Frontal cortex (tissue), 3 donors: ENCODE measurements at regions not wholly inside any gene's neighbourhood (a gene's known extent, or its start where the extent isn't known, plus 50 kb on each side); places are given as distances from the start of the nearest gene placed in this dataset.
"Not testable (repeated sequence)": the region's sequence is repeated elsewhere in the genome, so short reads cannot be mapped to it uniquely, and the experiment has no call there.

Experiments
- DNase-seq, 2 donors: peaks; one replicate each; pipeline ENCODE4 v3.0.0; 2012; ENCODE audit warnings: low spot score in 2 of 2
- FAIRE-seq: peaks from 2 replicates; lab custom pipeline; 2012; peaks lifted over from hg19 to GRCh38; lab: Jason Lieb, UNC
- donor health status: control.
- donor health status: control.
- donor health status: control.

- DNase-seq, result no peak
- peak; percentile 33 for FAIRE-seq
These were observed 487.4 kb upstream of the IRAK1BP1 start for GRCh38 chr6:78379982-78380381.

- no peak for DNase-seq
- FAIRE-seq, result no peak
These were observed 486.8 kb upstream of the IRAK1BP1 start for GRCh38 chr6:78380541-78380940.

- DNase-seq (no peak), FAIRE-seq (no peak)
These were observed 483.4 kb upstream of the IRAK1BP1 start for GRCh38 chr6:78383968-78384367.

- not testable (repeated sequence) for DNase-seq, FAIRE-seq
These were observed 480.5 kb upstream of the IRAK1BP1 start for GRCh38 chr6:78386854-78387253.

GRCh38 chr6:78390066-78390465, 477.3 kb upstream of the IRAK1BP1 start:
- no peak for DNase-seq
- FAIRE-seq, result no peak

- FAIRE-seq, result no peak
- DNase-seq, result no peak
These were observed 469.9 kb upstream of the IRAK1BP1 start for GRCh38 chr6:78397499-78397898.

GRCh38 chr6:78398292-78398691, 469.1 kb upstream of the IRAK1BP1 start:
- no peak for DNase-seq
- no peak for FAIRE-seq

- DNase-seq, result no peak
- FAIRE-seq, result no peak
These were observed 467.3 kb upstream of the IRAK1BP1 start for GRCh38 chr6:78400076-78400475.

- no peak for FAIRE-seq
These were observed 440.0 kb upstream of the IRAK1BP1 start for GRCh38 chr6:78427386-78427785.

DNA sequence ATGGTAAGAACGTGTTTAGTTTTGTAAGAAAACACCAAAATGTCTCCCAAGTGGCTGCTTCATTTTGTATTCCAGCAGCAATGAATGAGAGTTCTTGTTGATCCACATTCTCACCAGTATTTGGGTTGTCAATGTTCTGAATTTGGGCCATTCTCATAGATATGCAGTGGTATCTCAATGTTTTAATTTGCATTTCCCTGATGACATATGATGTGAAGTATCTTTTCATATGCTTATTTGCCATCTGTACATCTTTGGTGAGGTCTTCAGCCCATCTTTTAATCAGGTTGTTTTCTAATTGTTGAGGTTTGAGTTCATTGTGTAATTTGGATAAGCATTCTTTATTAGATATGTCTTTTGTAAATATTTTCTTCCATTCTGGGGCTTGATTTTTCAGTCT, 436.8 kb upstream of the IRAK1BP1 start:
- no peak for DNase-seq
- FAIRE-seq, result no peak

More at GRCh38 chr6:78427386-78427785, 440.0 kb upstream of the IRAK1BP1 start:
- DNase-seq, result no peak

DNA sequence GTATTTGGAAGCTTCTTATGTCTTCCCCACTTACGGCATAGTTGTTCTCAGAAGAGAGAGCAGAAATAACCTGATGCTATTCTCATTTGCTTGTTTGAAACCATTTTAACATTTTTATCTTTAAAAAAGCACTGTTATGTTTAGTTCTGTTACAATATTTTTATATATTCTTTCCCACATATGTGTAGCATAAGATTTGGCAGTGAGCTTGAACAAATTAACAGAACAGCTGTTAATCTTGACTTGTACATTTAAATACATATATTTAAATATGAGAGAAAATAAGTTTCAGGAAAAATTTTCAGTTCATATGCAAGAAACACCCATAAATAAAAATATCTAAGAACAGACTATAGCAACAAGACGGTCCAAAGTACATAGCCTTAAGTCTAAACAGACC, 431.7 kb upstream of the IRAK1BP1 start:
- FAIRE-seq (no peak), DNase-seq (no peak)

- no peak for DNase-seq
- FAIRE-seq, result no peak
These were observed 431.0 kb upstream of the IRAK1BP1 start for GRCh38 chr6:78436335-78436734.

DNA sequence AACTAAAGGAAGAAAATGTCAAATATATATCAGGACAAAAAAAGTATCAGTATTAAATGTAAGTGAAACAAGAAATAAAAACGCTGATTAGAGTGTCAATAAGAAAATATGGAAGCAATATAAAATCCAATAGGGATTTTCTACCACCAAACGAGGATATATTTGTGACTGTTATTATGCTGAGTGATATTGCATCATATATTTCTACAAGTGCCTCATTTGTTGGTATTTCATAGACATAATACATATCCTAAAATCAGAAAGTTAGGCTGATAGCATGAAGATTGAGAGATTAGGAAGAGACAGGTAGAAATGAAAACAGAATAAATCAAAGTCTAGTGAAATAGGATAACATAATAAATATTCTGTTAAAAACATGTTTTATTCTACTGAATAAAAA, 429.2 kb upstream of the IRAK1BP1 start:
- DNase-seq (no peak), FAIRE-seq (no peak)

DNA sequence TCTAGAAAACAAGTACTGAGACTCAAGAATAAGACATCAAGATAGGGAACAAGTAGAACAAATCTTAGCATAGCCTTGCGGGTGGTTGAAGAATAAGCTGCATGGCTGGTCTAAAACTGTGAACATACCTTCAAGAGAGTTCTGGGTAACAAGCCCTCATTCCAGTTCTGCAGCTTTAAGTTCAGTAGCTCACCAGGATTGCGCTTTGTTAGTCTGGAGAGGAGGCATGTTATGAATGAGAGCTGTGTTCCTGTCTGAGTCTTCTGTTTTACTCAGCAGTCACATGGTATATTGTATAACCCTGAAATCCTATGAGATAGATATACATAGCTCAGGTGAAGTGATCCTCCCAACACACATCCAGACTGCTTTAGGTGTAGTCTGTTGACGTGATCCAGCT, 406.6 kb upstream of the IRAK1BP1 start:
- no peak for FAIRE-seq
- no peak for DNase-seq

GRCh38 chr6:78462728-78463127, 404.6 kb upstream of the IRAK1BP1 start:
- no peak for FAIRE-seq
- DNase-seq, result no peak

DNA sequence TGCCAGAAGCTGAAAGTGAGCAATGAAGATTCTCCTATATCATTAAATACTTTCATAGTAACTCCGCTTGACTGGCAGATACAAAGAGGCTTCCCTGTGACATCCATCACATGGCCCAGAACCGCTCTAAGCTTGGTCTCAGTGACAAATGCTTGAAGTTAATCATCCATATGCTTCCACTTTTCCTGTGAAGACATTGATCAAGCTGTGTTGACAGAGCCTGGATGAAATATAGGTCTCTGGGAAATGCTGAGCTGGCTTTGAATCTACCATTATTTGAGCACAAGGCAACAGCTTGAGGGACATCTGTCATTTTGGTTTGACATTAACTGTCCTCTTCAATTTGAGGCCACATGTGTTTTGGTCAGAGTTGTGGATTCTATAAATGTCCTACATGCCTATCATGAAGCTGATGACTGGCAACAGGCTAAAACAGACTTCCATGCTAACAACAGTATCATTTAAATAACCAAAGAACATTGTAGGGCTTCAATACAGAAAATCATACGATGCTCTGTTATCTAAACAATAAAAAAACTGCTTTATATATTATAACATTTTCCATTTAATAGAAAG, 402.2 kb upstream of the IRAK1BP1 start:
- DNase-seq (no peak), FAIRE-seq (no peak)

DNA sequence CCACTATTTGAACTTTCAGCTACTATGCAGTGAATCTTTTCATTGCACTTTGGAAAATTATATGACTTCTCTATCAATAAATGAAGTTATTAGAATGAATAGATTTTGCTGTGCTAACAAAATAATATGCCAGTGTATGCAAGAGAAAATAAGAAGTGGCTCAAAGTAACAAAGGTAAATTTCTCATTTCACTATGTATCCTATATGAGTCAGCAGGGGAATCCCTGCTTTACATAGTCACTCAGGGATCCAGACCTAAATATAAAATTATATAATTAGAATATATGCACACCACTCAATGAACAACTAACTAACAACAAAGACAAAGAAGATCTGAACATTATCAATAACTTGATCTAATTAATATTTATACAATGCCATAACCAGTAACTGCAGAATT, 390.8 kb upstream of the IRAK1BP1 start:
- FAIRE-seq (no peak), DNase-seq (no peak)

GRCh38 chr6:78482801-78483552, 384.4 kb upstream of the IRAK1BP1 start:
- no peak for FAIRE-seq
- no peak for DNase-seq

DNA sequence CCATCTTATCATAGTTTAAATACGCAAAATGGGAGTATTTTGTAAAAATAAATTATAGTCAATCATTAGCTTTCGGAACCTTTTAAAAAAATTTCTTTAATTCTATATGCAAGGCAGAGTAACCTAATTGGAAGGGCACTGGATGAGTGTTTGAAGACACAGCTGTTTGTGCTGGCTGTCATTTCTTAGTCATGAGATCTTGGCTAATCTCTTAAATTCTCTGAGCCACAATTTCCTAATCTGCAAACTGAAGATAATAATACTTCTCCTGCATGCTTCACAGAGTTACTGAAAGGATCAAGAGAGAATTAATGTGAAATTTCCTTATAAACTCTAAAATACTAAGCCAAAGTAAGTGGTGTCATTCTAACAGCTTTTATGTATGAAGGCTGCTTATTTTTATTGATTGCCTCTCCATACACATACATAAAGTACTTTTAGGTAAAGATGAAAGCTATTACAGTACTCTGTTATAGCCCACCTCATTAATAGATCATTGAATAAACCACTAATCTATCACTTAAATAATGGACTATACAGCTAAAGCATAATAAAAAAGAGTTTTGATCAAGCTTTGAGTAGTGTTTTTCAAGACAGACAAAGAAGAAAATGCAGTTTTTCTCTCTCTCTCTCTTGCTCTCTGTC, 383.7 kb upstream of the IRAK1BP1 start:
- no peak for DNase-seq
- FAIRE-seq, result no peak

DNA sequence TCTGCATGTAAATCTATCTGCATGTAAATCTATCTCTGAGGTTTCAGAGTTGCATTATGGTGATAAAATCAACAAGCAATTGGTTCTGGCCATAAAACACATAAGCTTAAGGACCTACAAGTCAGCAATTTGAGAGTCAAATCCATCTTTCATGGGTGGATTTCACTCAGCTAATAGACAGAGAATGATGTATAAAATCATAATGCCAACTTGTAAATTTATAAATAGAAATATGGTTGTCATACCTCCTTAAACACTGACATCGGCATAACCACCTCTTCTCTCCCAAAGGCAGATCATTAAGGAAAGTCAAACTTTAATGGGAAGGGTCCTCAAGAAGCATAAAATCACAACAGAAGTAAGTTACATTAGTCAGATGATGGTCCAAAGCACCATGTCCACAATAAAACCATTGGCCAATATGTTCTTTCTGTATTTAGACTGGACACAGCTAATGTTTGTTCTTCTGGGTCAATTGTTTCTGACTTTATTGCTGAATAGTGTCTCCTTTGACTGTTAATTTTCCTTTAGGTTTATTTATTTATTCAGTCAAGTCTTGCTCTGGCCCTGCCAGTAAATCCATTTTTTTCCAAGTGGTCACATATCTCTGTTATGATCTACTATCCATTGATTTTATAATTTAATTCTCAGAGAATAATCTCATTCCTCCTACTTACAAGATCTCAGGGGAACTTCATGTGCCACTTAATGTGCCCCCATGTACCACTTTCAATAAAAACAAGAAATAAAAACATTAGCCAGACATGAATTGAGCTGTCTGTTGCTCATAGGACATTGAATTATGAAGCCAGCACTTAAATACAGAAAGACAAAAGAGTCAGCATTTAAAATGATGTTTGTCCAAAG, 382.9 kb upstream of the IRAK1BP1 start:
- DNase-seq (no peak), FAIRE-seq (no peak)
